AG08396 (cell line): ENCODE measurements at regions not wholly inside any gene's neighbourhood (a gene's known extent, or its start where the extent isn't known, plus 50 kb on each side); places are given as distances from the start of the nearest gene placed in this dataset.
"Not testable (repeated sequence)": the region's sequence is repeated elsewhere in the genome, so short reads cannot be mapped to it uniquely, and the experiment has no call there.

ENCODE experiments used
- DNase-seq: peaks from one replicate; pipeline ENCODE4 v3.0.0; 2012; ENCODE audit warnings: low spot score, mixed read lengths

DNA sequence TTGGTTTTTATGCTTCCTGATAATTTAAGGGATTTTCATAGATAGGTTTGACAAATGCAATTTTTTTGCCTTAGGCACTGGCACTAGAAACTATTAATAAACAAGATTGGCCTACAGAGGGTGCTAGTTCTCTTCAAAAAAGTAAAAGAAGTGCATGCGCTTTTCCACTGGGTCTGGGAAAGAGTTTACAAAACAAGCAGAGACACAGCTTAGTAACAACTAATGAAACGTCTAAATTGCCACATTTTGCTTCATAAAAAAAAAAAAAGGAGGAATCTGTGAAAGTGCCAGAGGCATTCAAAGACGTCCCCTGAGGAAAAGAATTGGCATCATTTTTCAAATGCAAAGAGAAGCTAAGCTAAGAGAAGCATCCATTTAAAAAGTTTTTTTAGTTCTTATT is 58.3 kb upstream of the EEA1 start:
- peak; percentile 35 for DNase-seq

- DNase-seq: no peak
Observed at GRCh38 chr12:92987846-92988621, 58.9 kb upstream of the EEA1 start.

DNA sequence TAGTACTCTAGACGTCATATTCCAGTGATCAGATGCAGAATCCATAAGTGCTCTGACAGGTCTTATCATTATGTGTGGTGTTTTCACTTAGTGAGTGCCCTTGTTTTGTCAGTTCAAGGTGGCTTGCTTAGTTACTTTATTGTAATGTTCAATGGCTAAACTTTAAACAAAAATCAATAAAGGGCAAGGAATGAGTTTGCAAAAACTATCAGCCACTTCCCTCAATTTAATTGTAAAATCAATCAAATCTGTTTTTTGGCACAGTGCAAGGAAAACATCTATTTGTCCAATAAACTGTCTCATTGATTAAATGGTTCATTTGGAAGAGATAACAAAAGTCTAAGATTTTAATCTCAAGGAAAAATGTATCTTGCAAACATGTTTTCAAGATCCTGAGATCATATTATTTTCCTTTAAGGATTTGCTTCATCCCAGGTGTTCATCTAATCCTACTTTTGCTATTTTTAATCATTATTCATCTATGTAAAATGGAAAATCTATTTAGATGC is 59.6 kb upstream of the EEA1 start:
- DNase-seq: no peak

GRCh38 chr12:92989715-92990484 is 60.8 kb upstream of the EEA1 start:
- no peak for DNase-seq

GRCh38 chr12:92991134-92991533 is 62.0 kb upstream of the EEA1 start:
- DNase-seq: no peak

DNA sequence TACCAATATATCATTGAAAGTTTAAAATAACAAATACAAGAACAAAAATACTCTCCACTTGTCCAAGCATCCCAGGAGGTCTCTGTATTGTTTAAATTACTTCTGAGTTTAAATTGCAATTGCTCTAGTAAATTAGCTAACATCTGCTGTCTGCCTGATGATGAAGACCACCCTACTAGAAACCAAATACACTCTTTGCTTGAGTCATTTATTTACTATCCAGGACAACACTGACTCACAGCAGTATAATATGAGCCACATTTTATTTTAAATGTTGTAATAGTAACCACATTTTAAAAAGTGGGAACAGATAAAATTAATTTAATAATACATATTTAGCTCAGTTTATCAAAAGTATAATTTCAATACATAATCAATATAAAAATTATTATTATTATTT is 62.9 kb upstream of the EEA1 start:
- DNase-seq: no peak

DNA sequence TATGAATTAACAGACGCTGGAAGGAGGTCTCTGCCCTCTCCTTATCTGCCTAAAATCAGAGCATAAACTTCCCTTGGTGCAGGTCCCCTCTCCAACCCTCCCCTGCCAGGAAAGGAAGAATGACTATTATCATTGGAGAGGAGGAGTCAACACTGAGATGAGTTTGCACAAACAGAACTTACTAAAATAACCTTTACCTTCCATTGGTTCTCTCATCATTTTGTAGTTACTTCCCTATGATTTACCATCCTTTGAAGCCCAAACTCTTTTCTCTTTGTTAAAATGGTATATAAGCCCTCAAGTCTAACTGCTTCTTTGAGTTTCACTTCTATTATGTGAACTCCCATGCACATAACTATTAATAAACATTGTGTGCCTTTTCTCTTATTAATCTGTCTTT is 64.2 kb upstream of the EEA1 start:
- no peak for DNase-seq

DNA sequence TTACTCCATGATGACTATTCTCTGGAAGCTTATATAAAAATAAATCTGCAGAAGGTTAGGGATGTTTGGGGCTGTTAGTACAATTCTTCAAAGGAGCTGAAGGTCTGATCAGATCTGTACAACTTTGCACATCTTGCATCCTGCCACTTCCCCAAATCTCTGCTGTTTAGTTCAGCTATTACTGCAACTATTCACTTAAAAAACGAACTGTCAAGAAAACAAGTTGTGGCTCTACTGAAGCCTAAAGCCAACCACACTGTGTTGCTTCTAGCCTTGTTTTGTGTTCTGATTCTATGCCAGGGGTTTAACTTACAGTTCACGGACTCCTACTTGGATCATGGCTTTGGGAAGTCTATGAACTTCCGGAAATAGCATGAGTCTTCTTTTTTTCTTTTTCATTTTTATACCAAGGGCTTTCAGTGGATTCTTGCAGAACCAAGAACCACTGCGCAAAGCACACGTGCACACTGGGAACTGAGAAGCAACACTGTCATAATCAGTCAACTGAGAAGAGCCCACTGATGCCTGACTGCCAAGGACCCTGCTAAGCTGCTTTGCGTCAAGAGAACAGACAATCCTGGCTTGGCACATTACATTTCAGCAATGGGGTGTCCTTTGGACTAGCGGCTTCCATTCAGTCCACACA is 66.3 kb upstream of the EEA1 start:
- no peak for DNase-seq

DNA sequence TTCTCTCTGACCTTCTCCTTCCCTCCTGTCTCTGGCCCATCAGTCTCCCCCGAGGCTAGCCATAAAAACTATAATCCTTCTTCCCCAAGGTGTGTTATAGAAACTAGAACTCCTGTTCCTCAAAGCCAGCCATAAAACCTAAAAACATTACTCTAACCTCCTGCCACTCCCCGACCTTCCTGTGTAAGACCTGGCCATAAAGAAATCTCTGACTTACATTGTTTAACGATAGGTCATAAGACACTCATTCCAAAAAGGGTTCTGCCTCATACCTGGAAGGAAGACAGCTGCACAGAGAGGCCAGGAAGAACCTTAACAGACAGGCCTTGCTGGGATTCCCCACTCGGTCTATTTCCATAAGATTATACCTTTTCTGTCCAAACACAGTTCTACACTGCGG is 70.9 kb upstream of the EEA1 start:
- no peak for DNase-seq

- DNase-seq: no peak
Observed at GRCh38 chr12:93001407-93001806, 72.3 kb upstream of the EEA1 start.

GRCh38 chr12:93002293-93003054 is 73.4 kb upstream of the EEA1 start:
- peak; percentile 57 for DNase-seq

DNA sequence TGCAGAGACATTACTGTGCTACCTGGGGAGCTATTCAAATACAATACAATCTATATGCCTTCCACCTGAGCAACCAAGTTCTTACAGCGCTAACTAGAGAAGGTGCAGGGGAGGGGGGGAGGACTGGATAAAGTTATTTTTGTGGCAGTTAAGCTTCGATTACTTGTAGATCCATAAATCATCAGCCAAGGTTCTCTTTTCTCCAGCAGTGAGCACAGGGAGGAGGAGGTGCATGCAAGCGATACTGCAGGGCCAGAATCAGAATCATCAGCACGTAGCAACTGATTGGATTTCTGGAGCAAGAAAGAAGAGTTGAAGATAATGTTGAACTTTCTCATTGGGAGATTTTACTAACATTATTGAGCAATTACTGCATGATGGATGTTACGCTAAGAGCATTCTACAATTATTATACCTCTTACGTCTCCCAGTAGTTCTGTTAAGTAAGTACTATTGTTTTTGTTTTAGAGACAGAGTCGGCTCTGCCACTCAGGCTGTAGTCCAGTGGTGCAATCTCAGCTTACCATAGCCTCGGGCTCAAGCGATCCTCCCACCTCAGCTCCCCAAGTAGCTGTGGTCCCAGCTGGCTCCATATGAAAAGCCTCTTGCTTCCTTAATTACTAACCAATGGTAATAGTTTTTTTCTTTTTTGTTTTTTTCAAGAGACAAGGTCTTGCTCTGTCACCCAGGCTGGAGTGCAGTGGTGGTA is 74.6 kb upstream of the EEA1 start:
- DNase-seq: no peak

DNA sequence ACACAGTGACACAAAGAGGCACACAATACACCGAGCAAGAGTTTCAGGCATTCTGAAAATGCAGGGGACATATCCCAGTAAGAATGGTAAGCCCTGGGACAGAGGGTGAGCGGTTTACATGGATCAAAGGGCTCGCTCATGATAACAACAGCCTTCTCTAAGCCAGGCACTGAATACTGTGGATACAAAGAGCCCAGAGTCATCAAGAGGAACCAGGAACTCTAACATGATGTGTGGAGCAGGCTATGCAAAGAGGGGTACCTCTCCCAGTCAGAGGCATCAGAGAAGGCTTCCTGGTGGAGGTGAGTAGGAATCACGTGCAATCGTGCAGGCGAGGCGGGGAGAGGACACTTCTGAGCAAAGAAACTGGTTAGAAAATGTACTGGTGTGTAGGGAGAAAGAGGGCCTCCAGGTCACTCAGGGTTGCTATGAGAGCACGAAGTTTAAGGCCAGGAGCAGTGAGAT is 76.9 kb upstream of the EEA1 start:
- DNase-seq: no peak

DNA sequence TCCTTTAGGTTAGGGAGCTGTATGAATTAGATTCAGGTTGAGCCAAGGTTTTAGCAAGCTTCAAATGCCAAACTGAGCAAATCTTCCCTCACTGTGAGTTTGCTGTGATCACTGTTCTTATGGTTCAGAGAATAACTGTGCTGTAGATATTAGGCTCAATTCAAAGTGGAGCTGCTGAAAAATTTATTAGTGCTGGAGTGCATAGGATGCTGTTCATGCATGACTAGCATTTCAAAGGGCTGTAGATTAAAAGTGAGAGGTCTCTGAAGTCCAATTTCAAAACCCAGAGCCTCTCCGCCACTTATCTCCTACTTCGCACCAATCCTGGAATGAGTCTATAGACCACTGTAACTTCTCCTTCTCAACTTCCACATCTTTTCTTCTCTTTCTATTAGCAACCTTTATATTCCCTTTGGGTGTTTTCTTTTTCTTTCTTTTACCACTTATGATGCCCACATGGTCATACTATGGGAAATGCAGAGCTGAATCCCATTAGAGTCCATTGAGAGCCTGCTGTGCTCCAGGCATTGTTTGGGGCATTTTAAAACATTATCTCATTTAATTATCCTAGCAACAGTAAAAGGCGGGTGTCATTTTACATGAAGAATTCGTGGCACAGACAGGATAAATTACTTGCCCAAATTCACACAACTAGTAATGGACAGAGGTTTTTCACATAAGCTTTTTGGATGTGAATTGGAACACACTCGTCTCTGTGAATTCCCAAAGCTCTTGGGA is 77.5 kb upstream of the EEA1 start:
- no peak for DNase-seq

GRCh38 chr12:93007544-93007943 is 78.4 kb upstream of the EEA1 start:
- DNase-seq: no peak

- DNase-seq: no peak
Observed at GRCh38 chr12:93008044-93008778, 79.1 kb upstream of the EEA1 start.

GRCh38 chr12:93008880-93009279 is 79.8 kb upstream of the EEA1 start:
- DNase-seq: not testable (repeated sequence)

GRCh38 chr12:93009533-93009932 is 80.4 kb upstream of the EEA1 start:
- DNase-seq: no peak

GRCh38 chr12:93010461-93010860 is 81.4 kb upstream of the EEA1 start:
- no peak for DNase-seq

DNA sequence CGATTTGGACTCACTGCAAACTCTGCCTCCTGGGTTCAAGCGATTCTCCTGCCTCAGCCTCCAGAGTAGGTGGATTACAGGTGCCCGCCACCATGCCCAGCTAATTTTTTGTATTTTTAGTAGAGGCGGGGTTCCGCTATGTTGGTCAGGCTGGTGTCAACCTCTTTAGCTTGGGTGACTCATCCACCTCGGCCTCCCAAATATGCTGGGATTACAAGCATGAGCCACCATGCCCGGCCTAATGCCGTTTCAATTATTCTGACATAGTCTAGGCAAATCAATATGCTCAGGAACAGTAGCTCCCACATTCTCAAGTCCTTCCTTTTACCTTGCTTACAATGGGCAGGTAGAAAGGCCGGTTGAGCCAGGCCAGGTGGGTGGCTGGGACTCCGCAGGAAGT is 82.0 kb upstream of the EEA1 start:
- no peak for DNase-seq
